ENCODE measurements at regions not wholly inside any gene's neighbourhood (a gene's known extent, or its start where the extent isn't known, plus 50 kb on each side); places are given as distances from the start of the nearest gene placed in this dataset.

GRCh38 chr21:40936771-40937261 lies 89.9 kb upstream of the DSCAM start:
- TF ChIP-seq CTCF (IDR thresholded peaks at IDR 0.05; ENCODE audit: low read depth, low read length): no peak
- no peak overlapping the region for H3K4me3 ChIP-seq (replicated peaks in 1 of 2; ENCODE audit: low read depth in 2 of 2, low read length in 2 of 2)
- DNase-seq (ENCODE audit: low read depth in 2 of 2): no peak

- TF ChIP-seq CTCF (IDR thresholded peaks at IDR 0.05; ENCODE audit: low read depth, low read length): no peak
- H3K4me3 ChIP-seq (replicated peaks in 1 of 2; ENCODE audit: low read depth in 2 of 2, low read length in 2 of 2): no peak overlapping the region
- no peak for DNase-seq (ENCODE audit: low read depth in 2 of 2)
These were observed 91.1 kb upstream of the DSCAM start for GRCh38 chr21:40938078-40938477.

- no peak overlapping the region for H3K4me3 ChIP-seq (replicated peaks in 1 of 2; ENCODE audit: low read depth in 2 of 2, low read length in 2 of 2)
- TF ChIP-seq CTCF (IDR thresholded peaks at IDR 0.05; ENCODE audit: low read depth, low read length): no peak
- DNase-seq (ENCODE audit: low read depth in 2 of 2): no peak
These were observed 91.7 kb upstream of the DSCAM start for GRCh38 chr21:40938611-40939010.

- TF ChIP-seq CTCF (IDR thresholded peaks at IDR 0.05; ENCODE audit: low read depth, low read length): no peak
- no peak for DNase-seq (ENCODE audit: low read depth in 2 of 2)
- no peak overlapping the region for H3K4me3 ChIP-seq (replicated peaks in 1 of 2; ENCODE audit: low read depth in 2 of 2, low read length in 2 of 2)
These were observed 100.8 kb upstream of the DSCAM start for GRCh38 chr21:40947713-40948112.

- no peak for TF ChIP-seq CTCF (IDR thresholded peaks at IDR 0.05; ENCODE audit: low read depth, low read length)
- no peak overlapping the region for H3K4me3 ChIP-seq (replicated peaks in 1 of 2; ENCODE audit: low read depth in 2 of 2, low read length in 2 of 2)
- no peak for DNase-seq (ENCODE audit: low read depth in 2 of 2)
These were observed 104.0 kb upstream of the DSCAM start for GRCh38 chr21:40950970-40951369.

- no peak for DNase-seq (ENCODE audit: low read depth in 2 of 2)
- no peak for TF ChIP-seq CTCF (IDR thresholded peaks at IDR 0.05; ENCODE audit: low read depth, low read length)
- H3K4me3 ChIP-seq (replicated peaks in 1 of 2; ENCODE audit: low read depth in 2 of 2, low read length in 2 of 2): no peak overlapping the region
These were observed 105.8 kb upstream of the DSCAM start for GRCh38 chr21:40952551-40953323.

All from cardiac fibroblast (primary cell).